GM21367 (cell line): ENCODE measurements at regions not wholly inside any gene's neighbourhood (a gene's known extent, or its start where the extent isn't known, plus 50 kb on each side); places are given as distances from the start of the nearest gene placed in this dataset.
"Not testable (repeated sequence)": the region's sequence is repeated elsewhere in the genome, so short reads cannot be mapped to it uniquely, and the experiment has no call there.

Experiments
- ATAC-seq: cut with Tn5 transposase; IDR thresholded peaks from one replicate; pipeline ENCODE4 v1.9.1; 2021; ENCODE audit not compliant: unreplicated experiment

DNA sequence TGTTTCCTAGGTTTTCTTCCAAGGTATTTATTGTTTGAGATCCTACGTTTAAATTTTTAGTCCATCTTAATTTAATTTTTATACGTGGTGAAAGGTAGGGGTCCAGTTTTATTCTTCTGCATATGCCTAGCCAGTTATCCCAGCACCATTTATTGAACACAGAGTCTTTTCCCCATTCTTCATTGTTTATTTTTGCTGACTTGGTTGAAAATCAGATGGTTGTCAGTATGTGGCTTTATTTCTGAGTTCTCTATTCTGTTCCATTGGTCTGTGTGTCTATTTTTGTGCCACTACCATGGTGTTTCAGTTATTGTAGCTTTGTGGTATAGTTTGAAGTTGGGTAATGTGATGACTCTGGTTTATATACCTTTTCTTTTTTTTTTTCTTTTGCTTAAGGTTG is 753.0 kb upstream of the GOT2 start:
- no peak for ATAC-seq

DNA sequence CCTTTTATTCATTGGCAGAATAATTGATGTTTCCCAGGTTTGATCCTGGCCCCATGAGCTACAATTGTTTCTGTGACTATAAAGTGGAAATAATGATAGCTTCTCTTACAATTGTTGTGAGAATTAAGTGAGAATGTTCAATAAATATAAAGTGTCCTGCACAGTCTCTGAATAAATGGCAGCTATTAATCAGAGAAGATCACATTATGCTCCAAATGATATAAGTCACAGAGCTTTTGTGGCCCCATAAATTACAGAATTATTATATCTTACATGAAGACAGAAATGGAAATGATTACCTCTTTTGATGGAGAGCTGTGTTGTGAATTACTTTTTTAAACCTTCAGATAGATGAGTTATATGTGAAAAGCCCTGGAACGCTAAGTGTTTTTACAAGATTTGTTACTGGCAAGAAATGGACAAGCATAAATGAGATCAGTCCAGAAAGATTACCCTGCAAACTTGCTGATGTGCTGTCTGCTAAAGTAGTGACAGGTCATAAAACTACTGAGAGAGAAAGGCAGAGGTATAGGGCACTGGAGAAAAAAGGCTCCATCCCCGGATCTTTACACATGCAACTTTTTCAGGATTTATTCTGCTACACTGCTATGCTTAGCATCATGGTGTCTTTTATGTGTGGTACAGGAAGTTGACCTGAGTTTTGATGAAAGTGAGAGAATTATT is 750.9 kb upstream of the GOT2 start:
- no peak for ATAC-seq

DNA sequence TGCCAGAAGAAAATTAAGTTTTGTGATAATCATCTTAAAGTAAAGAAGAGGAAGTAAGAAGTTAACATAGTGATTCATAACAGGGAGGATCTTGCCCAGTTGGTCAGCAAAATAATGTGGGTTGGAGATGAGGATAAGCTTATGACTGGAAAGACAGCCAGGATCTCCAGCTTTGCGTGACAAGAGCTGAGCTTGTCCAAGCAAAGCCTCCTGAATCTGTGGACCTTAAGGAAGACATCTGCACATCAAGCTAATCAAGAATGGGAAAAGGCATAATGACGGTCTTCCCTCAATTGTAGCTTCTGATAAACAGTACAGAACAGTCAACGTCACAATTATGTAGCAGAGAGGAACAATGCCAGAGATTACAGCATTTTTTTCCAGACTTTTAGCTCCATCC is 744.7 kb upstream of the GOT2 start:
- ATAC-seq, result no peak

DNA sequence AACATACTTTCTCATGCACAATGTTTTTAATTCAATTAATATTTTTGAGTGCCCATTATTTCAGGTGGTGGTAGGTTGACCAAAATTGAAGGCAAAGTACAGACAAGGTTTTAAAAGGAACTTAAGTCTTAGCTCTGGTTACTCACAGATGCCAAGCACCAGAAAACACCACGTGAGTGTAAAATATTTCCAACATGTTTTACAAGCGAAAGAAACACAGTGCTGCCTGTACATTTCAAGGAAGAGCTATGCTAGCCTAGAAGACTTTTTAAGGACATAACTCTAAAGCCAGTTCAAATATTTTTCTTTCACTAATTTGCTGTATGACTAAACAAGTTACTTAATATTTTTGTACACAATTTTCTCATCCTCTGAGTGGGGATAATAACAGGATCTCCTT is 736.4 kb upstream of the GOT2 start:
- ATAC-seq, result no peak

DNA sequence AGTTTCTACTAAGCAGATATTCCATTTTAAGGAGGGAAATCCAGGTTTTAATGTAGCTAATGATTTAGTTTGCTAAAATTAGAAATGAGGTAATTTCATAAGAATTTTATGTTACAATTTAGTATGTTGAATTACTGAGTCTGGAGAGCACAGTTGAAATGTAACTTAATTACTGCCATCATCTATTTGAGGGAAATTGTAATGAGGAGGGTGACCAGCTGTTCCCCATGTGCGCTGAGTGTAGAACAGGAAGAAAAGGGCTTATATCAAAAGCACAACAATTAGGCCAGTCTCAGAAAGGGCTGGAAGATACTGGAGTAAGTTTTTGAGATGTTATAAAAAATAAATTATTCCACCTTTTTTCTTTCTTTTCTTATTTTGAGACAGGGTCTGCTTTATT is 735.1 kb upstream of the GOT2 start:
- no peak for ATAC-seq

DNA sequence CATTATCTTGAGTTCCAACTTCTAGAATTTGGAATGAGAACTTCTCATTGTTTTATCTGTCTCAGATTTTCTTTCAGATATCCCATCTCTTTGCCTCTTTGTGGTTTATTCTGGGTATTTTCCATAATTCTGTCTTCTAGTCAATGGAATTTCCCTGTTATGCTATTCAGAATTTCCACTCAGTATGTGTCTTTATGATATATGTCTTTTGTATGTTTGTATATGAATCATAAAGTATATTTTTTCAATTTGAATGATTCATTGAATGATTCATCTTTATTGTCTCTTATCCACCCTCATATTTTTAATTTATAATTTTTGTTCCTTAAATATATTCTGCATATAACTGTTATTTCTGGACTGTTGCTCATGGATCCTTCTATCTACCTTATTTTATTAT is 729.7 kb upstream of the GOT2 start:
- ATAC-seq, result no peak

DNA sequence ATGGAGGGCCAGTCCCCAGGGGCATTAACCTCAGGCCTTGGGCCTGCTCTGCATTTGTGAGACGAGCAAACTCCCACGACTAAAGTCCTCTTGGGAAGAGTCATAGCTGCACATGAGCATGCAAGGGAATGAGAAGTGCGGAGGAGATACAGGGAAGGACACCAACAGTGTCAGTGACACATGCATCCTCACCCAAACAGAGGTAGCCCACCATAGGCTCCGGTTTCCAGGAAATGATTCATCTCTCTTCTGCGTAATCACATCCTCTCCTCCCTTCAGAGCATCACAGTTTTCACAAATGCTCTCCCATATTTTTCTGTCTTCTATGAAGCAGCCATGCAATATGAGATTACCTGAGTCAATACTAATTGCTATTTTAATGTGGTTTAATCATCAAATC is 725.7 kb upstream of the GOT2 start:
- no peak for ATAC-seq

DNA sequence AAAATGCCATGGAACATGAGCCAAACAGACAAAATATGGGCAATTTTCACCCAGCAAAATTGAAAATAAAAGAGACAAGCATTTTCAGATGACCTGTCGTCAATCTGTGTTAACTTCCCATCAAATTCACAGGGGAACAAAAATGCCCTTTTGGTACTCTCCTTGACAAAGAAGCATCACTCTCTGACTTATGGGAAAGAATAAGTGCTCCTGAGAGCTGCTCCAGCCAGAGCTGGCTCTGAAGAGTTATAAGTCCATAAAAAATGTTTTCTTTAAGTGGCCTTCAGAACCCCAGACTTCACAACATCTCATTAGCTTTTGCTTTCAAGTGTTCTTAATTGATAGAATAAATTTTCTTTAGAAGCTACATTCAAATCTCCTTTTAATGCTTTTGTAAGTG is 721.4 kb upstream of the GOT2 start:
- ATAC-seq, result no peak

DNA sequence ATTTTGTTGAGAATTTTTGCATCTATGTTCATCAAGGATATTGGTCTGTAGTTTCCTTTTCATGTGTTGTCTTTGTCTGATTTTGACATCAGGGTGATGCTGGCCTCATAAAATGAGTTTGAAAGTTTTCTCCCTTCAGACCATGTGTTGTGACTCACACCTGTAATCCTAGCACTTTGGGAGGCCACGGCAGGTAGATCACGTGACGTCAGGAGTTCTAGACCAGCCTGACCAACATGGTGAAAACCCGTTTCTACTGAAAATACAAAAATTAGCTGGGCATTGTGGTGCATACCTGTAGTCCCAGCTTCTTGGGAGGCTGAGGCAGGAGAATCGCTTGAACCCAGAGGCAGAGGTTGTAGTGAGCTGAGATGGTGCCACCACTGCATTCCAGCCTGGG is 716.4 kb upstream of the GOT2 start:
- not testable (repeated sequence) for ATAC-seq

DNA sequence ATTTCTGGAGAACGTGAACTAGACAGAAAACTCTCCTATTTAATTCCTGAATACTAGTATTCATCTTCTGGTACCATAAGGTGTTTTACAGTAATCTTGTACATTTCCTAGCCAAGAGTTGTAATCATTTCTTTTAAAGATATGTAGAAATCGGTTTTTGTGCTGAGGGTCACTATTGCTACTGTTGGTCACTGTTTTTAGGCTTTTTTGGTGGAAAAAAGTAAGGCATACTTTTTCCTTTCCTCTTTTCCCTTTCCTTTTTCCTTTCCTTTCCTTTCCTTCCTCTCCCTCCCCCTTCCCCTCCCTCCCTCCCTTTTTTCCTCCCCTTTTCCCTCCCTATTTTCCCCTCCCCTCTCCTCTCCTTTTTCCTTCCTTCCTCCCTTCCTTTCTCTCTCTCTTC is 706.4 kb upstream of the GOT2 start:
- ATAC-seq, result no peak

DNA sequence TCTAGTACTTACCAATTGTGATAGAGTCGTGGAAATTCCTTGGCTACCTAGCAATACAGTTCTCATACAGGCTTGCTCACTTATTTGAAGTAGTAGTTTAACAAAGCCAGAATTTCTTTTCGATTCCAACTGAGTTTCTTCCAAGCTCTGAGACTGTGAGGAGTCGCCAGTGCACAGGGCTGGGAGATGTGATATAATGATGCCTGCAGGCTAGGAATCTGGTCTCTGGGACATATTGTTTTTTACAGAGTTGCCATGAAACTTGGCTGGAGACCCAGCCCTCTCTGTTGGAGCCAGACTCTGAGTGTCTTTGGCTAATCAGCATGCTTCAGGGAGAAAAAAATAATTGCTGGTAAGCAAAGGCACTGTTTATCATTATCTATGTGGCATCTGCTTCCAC is 698.8 kb upstream of the GOT2 start:
- no peak for ATAC-seq

DNA sequence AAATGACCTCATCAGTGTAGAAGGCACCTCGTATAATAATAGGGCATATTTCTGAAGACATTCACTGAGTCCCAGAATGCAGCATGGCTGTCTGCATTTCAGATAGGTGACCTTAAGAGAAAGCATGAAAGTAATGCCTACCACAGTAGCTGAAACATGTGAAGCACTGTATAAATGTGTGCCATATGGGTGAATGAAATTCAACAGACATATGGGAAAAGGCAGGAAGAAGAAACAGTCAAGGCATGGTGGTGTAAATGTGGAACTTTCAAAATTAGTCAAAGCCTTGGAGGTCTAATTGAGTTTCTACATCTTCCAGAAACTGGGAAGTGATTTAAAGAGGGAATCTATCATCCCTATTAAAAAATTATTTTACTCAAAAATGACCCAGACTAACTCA is 698.2 kb upstream of the GOT2 start:
- ATAC-seq, result no peak

DNA sequence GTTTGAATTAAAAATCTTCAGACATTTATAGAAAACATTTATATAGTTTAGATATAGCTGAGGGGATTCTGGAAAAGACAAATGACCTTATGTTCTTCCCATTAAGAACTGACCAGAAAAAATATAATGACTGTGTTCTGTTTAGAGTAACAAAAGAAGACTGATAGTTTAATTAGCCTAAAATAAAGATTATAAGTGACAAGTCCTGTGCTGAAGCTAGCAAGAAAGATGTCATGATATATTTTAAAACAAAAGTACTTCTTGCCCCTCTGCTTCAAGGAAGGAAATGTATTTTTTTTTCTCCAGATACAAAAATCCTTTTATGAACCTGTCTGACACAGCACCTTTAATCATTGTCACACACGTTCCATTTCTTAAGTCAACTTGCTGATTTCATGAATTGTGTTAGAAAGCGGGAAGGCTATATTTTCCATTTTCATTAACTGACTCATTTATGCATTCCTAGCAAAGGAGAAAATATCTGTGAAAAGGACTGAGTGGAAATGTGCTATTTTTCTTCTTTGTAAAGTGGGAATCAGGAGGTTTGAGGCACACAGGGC is 690.7 kb upstream of the GOT2 start:
- ATAC-seq, result no peak

DNA sequence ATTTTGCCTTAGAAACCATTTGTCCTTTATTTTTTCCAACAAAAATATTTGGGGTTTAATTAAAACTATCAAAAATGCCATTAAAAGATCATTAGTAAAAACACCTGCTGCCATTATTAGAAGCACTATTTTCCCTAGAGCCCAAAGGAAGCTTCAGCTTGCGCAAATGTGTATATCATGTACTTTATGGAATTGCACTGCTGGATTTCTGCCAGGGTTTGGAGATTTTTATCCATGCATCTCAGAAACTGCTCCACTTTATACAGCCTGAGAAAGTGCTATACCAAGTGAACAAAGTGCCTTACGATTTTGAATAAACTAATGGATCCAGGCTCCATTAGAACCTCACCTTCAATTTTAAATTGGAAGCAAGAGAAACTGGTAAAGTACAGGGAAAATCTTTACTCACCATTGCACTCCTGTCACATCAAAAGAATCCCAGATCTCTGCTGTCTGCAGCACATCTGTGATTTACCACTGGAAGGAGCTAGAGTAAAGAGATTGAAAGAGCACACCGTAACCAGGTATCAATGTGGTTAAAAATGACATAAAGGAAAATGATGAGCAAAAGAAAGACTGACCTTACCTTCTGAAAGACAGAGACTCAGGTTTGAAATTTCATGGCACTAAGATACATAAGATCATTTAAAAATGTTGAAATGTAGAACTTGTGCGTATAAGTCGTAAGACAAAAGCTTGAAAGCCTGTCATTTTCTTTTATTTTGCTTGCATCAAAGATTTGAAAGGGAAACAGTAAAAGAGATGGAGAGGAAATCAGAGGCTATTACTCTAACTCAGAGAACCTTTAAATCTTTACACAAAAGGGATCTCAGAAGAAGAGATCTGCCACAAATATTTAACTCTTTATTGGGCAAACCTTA is 678.1 kb upstream of the GOT2 start:
- no peak for ATAC-seq

DNA sequence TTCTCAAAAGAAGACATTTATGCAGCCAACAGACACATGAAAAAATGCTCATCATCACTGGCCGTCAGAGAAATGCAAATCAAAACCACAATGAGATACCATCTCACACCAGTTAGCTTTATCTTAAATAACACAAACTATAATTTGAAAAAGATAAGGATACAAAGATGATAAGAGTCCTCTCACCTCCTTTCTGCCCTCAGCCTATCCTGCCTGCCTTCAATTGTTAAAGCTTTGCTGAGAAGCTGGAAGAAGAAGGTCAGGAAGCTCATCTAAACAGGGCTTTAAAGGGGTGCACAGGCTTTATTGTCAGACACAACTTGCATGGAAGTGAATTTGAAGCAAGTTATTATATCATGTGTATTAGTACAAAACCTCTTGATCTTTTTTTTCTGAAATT is 676.3 kb upstream of the GOT2 start:
- no peak for ATAC-seq

DNA sequence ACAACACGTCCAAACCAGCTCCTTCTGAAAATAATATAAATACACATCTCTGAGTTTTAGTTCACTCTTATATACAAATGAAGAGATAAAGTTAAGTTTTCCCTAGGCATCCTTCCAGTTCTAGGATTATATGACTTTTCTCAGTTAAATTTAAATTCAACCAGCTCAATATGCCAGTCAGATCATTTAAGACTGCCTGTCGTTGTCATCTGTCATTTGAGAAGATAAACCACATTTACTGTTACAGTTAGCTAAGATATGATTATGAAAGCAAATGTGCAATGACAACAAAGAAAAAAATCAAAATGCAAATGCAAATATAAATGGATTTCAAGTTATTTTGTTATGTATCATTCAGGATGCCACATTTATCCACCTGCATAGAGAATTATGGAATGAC is 671.7 kb upstream of the GOT2 start:
- no peak for ATAC-seq

DNA sequence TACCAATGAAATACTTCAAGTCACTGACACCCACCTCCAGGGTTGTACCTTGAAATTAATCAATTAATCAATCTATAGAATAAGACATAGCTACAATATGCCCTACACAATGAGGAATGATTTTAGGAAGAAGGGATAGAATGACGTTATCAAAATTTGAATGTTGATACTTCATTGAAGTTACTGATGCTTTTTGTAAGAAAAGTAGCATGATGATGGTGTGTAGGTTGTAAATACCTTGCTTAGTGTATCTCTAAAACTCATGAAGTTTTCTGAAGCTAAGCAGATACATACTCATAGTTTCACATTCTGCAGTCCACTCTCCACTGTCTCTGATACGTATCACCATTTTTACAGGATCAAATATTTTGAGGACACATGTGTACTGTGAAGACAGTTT is 670.4 kb upstream of the GOT2 start:
- ATAC-seq, result no peak

DNA sequence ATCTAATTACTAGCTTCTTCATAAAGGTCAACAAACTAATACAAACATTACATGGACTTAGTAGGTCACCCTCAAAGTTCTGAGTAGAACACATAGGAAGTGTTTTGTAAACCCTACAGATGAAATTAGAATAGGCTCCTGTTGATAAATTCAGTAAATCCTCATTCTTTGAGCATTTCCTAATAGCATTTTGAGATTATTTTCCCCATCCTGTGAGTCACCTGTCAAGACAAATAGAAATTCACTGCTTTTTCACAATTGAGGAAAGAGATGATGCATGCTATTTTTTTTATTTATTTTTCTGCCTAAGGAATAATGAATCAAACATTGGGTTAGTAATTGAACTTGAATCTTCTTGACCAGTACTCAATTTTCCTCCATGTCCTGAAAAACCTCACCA is 666.7 kb upstream of the GOT2 start:
- no peak for ATAC-seq

DNA sequence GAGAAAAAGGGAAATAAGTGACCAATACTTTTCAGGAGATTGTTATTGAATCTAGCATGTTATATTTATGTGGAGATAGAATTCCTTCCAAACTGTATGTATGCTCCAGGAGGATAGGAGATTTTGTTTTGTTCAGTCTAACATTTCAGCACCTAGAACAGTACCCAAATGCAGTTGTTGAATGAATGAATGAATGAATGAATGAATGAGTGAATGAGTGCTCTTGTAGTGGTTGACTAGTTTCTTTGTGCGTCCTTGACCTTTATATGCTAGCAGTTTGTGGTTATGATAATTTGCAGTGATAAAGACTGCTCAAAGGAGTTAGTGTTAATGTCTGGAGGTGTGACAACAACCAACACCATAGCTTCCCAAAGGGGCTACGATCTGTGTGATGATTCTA is 663.5 kb upstream of the GOT2 start:
- ATAC-seq, result no peak

DNA sequence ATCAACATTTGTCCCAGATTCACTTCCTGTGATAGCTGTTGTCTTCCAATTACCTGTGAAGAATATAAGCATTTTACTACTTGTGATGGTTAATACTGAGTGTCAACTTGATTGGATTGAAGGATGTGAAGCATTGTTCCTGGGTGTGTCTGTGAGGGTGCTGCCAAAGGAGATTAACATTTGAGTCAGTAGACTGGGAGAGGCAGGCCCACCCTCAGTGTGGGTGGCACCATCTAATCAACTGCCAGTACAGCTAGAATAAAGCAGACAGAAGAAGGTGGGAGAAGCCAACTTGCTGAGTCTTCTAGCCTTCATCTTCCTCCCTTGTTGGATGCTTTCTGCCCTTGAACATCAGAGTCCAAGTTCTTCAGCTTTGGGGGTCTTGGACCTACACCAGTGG is 660.4 kb upstream of the GOT2 start:
- ATAC-seq, result no peak

DNA sequence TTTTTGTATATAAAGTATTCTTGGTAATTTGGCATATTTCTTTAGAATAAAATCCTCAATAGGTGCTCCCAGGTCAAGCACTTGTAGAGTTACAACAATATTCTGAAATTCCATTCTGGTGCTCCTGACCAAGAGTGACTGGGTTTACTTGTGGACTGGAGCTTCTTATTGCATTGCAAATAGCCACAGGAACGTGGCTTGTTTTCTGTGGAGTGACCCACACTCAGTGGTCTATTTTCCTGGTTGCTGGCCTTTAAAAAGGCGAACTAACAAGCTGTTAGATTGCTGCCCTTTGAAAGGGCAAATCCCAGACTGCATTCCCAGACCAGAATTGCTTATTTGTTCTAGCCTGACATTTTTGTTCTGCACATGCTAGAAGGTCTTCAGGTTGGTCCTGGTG is 658.8 kb upstream of the GOT2 start:
- ATAC-seq, result no peak

DNA sequence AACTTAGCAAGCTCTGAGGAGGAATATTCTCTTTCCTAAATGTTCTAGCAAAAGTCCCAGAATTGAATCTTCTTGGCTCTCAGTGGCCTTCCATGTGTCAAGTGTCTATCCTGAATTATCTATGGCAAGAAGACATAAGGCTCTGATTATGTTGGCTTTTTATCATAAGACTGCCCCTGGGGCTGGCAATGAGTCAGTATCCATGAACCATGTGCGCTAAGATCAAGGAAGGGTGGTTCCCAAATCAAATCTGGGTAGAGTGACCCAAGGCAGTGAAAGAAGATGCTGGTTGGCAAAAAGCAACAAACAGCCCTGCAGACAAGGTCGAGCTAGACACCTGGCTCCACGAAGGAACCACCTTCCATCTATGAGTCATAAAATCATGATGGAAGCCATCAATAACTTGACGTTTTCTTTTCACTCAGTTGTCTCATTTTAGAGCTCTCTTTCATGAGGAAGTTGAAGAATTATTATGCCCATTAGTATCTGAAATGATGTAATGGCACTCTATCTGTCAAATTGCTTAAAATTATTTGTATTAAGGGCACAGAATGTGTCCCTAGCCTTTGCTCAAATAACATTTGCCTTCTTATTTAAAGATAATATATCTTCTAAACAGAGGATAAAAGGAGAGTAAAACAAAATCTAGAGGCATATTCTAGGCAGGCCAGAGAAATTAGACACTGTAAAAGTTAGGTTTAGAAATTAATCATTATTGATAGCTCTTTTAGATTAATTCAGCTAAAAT is 657.7 kb upstream of the GOT2 start:
- ATAC-seq, result no peak
